ENCODE measurements at regions not wholly inside any gene's neighbourhood (a gene's known extent, or its start where the extent isn't known, plus 50 kb on each side); places are given as distances from the start of the nearest gene placed in this dataset.

- no peak overlapping the region for H2AFZ ChIP-seq (ENCODE audit: low read length)
- no peak overlapping the region for H3K14ac ChIP-seq (ENCODE audit: insufficient read length)
- no peaks in the 10 kb centered on the region for H4K20me1 ChIP-seq (replicated peaks in 1 of 2; ENCODE audit: control insufficient read depth in 1 of 2, insufficient read depth in 2 of 2, low read length in 2 of 2)
- no peak overlapping the region for H4K91ac ChIP-seq (replicated peaks; ENCODE audit: insufficient read length, low read length)
- no peak overlapping the region for H3K56ac ChIP-seq (replicated peaks; ENCODE audit: insufficient read length, low read depth, low read length)
- H3K23ac ChIP-seq (ENCODE audit: insufficient read length), result no peak overlapping the region
- no peaks in the 10 kb centered on the region for H3K23me2 ChIP-seq (ENCODE audit: low read depth, low read length)
- H3K4ac ChIP-seq (replicated peaks; ENCODE audit: insufficient read length, low read depth, low read length), result no peak overlapping the region
- no peaks in the 10 kb centered on the region for H3K36me3 ChIP-seq (ENCODE audit: control insufficient read depth in 2 of 4, insufficient read depth in 4 of 4, low read length in 3 of 4)
- no peak overlapping the region for H3K18ac ChIP-seq (ENCODE audit: extremely low read depth, low read length)
- no peak overlapping the region for H4K8ac ChIP-seq (ENCODE audit: extremely low read depth, insufficient read depth, low read length)
- no peaks in the 10 kb centered on the region for H3K4me1 ChIP-seq (replicated peaks in 1 of 4; ENCODE audit: control insufficient read depth in 3 of 4, insufficient read depth in 4 of 4, low read length in 3 of 4)
- no peak overlapping the region for H2BK12ac ChIP-seq (ENCODE audit: low read depth, low read length)
- no peak overlapping the region for H3K9ac ChIP-seq (replicated peaks in 1 of 4; ENCODE audit: extremely low read depth in 1 of 4, low read depth in 3 of 4, low read length in 3 of 4)
- no peaks in the 10 kb centered on the region for H3K9me3 ChIP-seq (ENCODE audit: insufficient read depth in 2 of 2, low read depth in 1 of 2, low read length in 1 of 2)
- CTCF ChIA-PET (ENCODE audit: partially characterized antibody), result no interaction called here
- no peak overlapping the region for H3K27ac ChIP-seq (ENCODE audit: low read depth, low read length)
- no peaks in the 10 kb centered on the region for H3K79me1 ChIP-seq (ENCODE audit: low read depth, low read length)
- H2BK20ac ChIP-seq (ENCODE audit: low read length), result no peak overlapping the region
- H3K4me2 ChIP-seq (ENCODE audit: insufficient read depth in 1 of 2, low read depth in 2 of 2, low read length in 2 of 2), result no peak overlapping the region
- FAIRE-seq (no peak), DNase-seq (ENCODE audit: low read depth in 1 of 2, low spot score in 2 of 2) (no peak)
- H2BK5ac ChIP-seq (ENCODE audit: low read depth, low read length), result no peak overlapping the region
- H3K79me2 ChIP-seq (ENCODE audit: control insufficient read depth in 1 of 2, insufficient read depth in 2 of 2, low read length in 2 of 2), result no peaks in the 10 kb centered on the region
- WGBS, 2 experiments (ENCODE audit: extremely low coverage in 1 of 2, insufficient coverage in 1 of 2, insufficient read length in 1 of 2, insufficient replicate concordance in 2 of 2, low coverage in 1 of 2, low lambda C conversion rate in 2 of 2, missing lambda C conversion rate in 1 of 2), result 44% methylated on average over 2 of the region's 2 CpGs; no CpG with 5 or more reads in 1 of the 2 experiments
- TF ChIP-seq HDAC6 (IDR thresholded peaks at IDR 0.05; ENCODE audit: low read depth, low read length), result no peak
- TF ChIP-seq JUN (IDR thresholded peaks at IDR 0.05; ENCODE audit: low read depth, low read length), result no peak
- TF ChIP-seq TAF1 (IDR thresholded peaks at IDR 0.05; ENCODE audit: low read depth, low read length), result no peak
- TF ChIP-seq POLR2A (IDR thresholded peaks at IDR 0.05; ENCODE audit: control extremely low read depth in 1 of 2, low read depth in 2 of 2, low read length in 2 of 2), result no peak
- no peak for TF ChIP-seq NANOG (IDR thresholded peaks at IDR 0.05; ENCODE audit: insufficient read depth, low read depth, low read length, poor library complexity, severe bottlenecking)
- TF ChIP-seq RAD21 (IDR thresholded peaks at IDR 0.05 in 1 of 2, conservative IDR thresholded peaks at IDR 0.05 in 1 of 2; ENCODE audit: low read depth in 2 of 2, low read length in 2 of 2), result no peak
- TF ChIP-seq SRF (IDR thresholded peaks at IDR 0.05; ENCODE audit: low read depth, low read length), result no peak
- TF ChIP-seq USF2 (IDR thresholded peaks at IDR 0.05; ENCODE audit: low read length), result no peak
- TF ChIP-seq RBBP5 (IDR thresholded peaks at IDR 0.05; ENCODE audit: borderline replicate concordance, low read depth, low read length), result no peak
- TF ChIP-seq CHD1 (IDR thresholded peaks at IDR 0.05; ENCODE audit: low read depth, low read length), result no peak
- TF ChIP-seq KDM1A (IDR thresholded peaks at IDR 0.05; ENCODE audit: borderline replicate concordance, low read length), result no peak
- TF ChIP-seq RFX5 (IDR thresholded peaks at IDR 0.05; ENCODE audit: borderline replicate concordance, low read depth, low read length), result no peak
- no peak for TF ChIP-seq RNF2 (IDR thresholded peaks at IDR 0.05; ENCODE audit: borderline replicate concordance, low read depth, low read length, missing control alignments, poor library complexity, severe bottlenecking)
- no peak overlapping the region for H2BK120ac ChIP-seq (replicated peaks; ENCODE audit: low read depth, low read length)
- no peak overlapping the region for H2AK5ac ChIP-seq (ENCODE audit: low read depth, low read length)
- no peak overlapping the region for H4K5ac ChIP-seq (ENCODE audit: insufficient read length, low read depth, low read length)
- no peaks in the 10 kb centered on the region for H3K27me3 ChIP-seq (replicated peaks in 1 of 4; ENCODE audit: control insufficient read depth in 3 of 4, extremely low read depth in 1 of 4, insufficient read depth in 3 of 4, low read length in 3 of 4)
- no peak overlapping the region for H3K4me3 ChIP-seq (ENCODE audit: extremely low read depth in 1 of 4, insufficient read depth in 2 of 4, low read depth in 3 of 4, low read length in 4 of 4)
- POLR2A ChIA-PET (ENCODE audit: partially characterized antibody), result no interaction called here
- H2BK15ac ChIP-seq (ENCODE audit: low read length), result no peak overlapping the region
Measured at GRCh38 chr12:115492553-115492952, 784.9 kb downstream of the MED13L start.

Data from H1 (cell line).